NT2/D1 (cell line): ENCODE measurements at regions not wholly inside any gene's neighbourhood (a gene's known extent, or its start where the extent isn't known, plus 50 kb on each side); places are given as distances from the start of the nearest gene placed in this dataset.

Experiments
- DNase-seq: peaks from one replicate; pipeline ENCODE4 v3.0.0-alpha.2; 2011; ENCODE audit warnings: low read depth, low spot score
- H3K27me3 ChIP-seq: 2 replicates; pipeline ENCODE4 v1.6.0; 2011; ENCODE audit warnings: mild to moderate bottlenecking; ENCODE audit not compliant: insufficient read length, insufficient read depth
- H3K36me3 ChIP-seq: 2 replicates; pipeline ENCODE4 v1.6.1; 2011; ENCODE audit warnings: mild to moderate bottlenecking, low read length, mixed read lengths; ENCODE audit not compliant: insufficient read depth, insufficient read length
- H3K4me1 ChIP-seq: 2 replicates; pipeline ENCODE4 v1.5.1; 2011; ENCODE audit not compliant: insufficient read depth, insufficient read length
- H3K4me3 ChIP-seq: 2 replicates; pipeline ENCODE4 v1.5.1; 2011; ENCODE audit warnings: low read depth; ENCODE audit not compliant: insufficient read length
- H3K9ac ChIP-seq: 2 replicates; pipeline ENCODE4 v1.6.0; 2011; ENCODE audit warnings: low read depth; ENCODE audit not compliant: insufficient read length
- H3K9me3 ChIP-seq: 2 replicates; pipeline ENCODE4 v1.5.1; 2011; ENCODE audit warnings: mild to moderate bottlenecking, low read length; ENCODE audit not compliant: insufficient read depth
- SUZ12 ChIP-seq: IDR thresholded peaks from 2 replicates; pipeline ENCODE4 v1.6.1; 2011; ENCODE audit not compliant: insufficient read length, insufficient read depth; ENCODE audit errors: extremely low read depth
- YY1 ChIP-seq: IDR thresholded peaks from 2 replicates; pipeline ENCODE4 v1.6.1; 2011; ENCODE audit not compliant: insufficient read length, insufficient read depth
- ZNF274 ChIP-seq: IDR thresholded peaks from 2 replicates; pipeline ENCODE4 v1.6.1; 2011; ENCODE audit warnings: mild to moderate bottlenecking, low read depth, low read length

- TF ChIP-seq YY1, result no peak
- no peak for TF ChIP-seq SUZ12
- TF ChIP-seq ZNF274, result no peak
- no peak for DNase-seq
- H3K27me3 ChIP-seq, result no peaks in the 10 kb centered on the region
- no peaks in the 10 kb centered on the region for H3K9me3 ChIP-seq
- H3K36me3 ChIP-seq, result no peaks in the 10 kb centered on the region
- no peak overlapping the region for H3K9ac ChIP-seq
- H3K4me1 ChIP-seq, result no peaks in the 10 kb centered on the region
- no peak overlapping the region for H3K4me3 ChIP-seq
Measured at GRCh38 chr1:36560621-36561360, 78.1 kb upstream of the CSF3R start.

- Histone ChIP-seq H3K4me1 (no peaks in the 10 kb centered on the region), H3K27me3 (peaks cover 4% of the 10 kb centered on the region), H3K4me3 (no peak overlapping the region), H3K9me3 (no peaks in the 10 kb centered on the region), H3K9ac (no peak overlapping the region), H3K36me3 (no peaks in the 10 kb centered on the region)
- DNase-seq, result no peak
- TF ChIP-seq SUZ12, result no peak
- TF ChIP-seq ZNF274, result no peak
- TF ChIP-seq YY1, result no peak
Measured at GRCh38 chr1:36560177-36560576, 77.5 kb upstream of the CSF3R start.

GRCh38 chr1:36559061-36559460, 76.3 kb upstream of the CSF3R start:
- DNase-seq, result no peak
- Histone ChIP-seq H3K4me3 (no peak overlapping the region), H3K4me1 (no peaks in the 10 kb centered on the region), H3K9me3 (no peaks in the 10 kb centered on the region), H3K9ac (no peak overlapping the region), H3K27me3 (peaks cover 15% of the 10 kb centered on the region), H3K36me3 (no peaks in the 10 kb centered on the region)
- TF ChIP-seq ZNF274 (no peak), SUZ12 (no peak)

GRCh38 chr1:36557041-36558000, 74.6 kb upstream of the CSF3R start:
- TF ChIP-seq SUZ12 (no peak), YY1 (no peak), ZNF274 (no peak)
- H3K36me3 ChIP-seq, result no peaks in the 10 kb centered on the region
- H3K27me3 ChIP-seq, result peaks cover 31% of the 10 kb centered on the region
- H3K9me3 ChIP-seq, result no peaks in the 10 kb centered on the region
- no peak for DNase-seq
- no peak overlapping the region for H3K9ac ChIP-seq
- H3K4me3 ChIP-seq, result no peak overlapping the region
- H3K4me1 ChIP-seq, result no peaks in the 10 kb centered on the region

- Histone ChIP-seq H3K9ac (no peak overlapping the region), H3K36me3 (no peaks in the 10 kb centered on the region), H3K4me3 (no peak overlapping the region), H3K4me1 (no peaks in the 10 kb centered on the region), H3K9me3 (no peaks in the 10 kb centered on the region), H3K27me3 (peaks cover 35% of the 10 kb centered on the region)
- TF ChIP-seq ZNF274, result no peak
- no peak for TF ChIP-seq YY1
- TF ChIP-seq SUZ12, result no peak
- DNase-seq, result no peak
Measured at GRCh38 chr1:36555041-36555440, 72.3 kb upstream of the CSF3R start.

- Histone ChIP-seq H3K9me3 (no peaks in the 10 kb centered on the region), H3K4me1 (no peaks in the 10 kb centered on the region), H3K36me3 (no peaks in the 10 kb centered on the region), H3K4me3 (no peak overlapping the region), H3K9ac (no peak overlapping the region), H3K27me3 (peaks cover 35% of the 10 kb centered on the region)
- no peak for TF ChIP-seq YY1
- no peak for TF ChIP-seq SUZ12
- no peak for DNase-seq
Measured at GRCh38 chr1:36554323-36554628, 71.6 kb upstream of the CSF3R start.

- Histone ChIP-seq H3K36me3 (no peaks in the 10 kb centered on the region), H3K4me1 (no peaks in the 10 kb centered on the region), H3K9me3 (no peaks in the 10 kb centered on the region), H3K9ac (no peak overlapping the region), H3K27me3 (peaks cover 35% of the 10 kb centered on the region), H3K4me3 (no peak overlapping the region)
- peak; percentile 85 for DNase-seq
- no peak for TF ChIP-seq ZNF274
- TF ChIP-seq YY1, result no peak
- no peak for TF ChIP-seq SUZ12
Measured at GRCh38 chr1:36553591-36554322, 71.0 kb upstream of the CSF3R start.
